PFSK-1 (cell line): ENCODE measurements at regions not wholly inside any gene's neighbourhood (a gene's known extent, or its start where the extent isn't known, plus 50 kb on each side); places are given as distances from the start of the nearest gene placed in this dataset.

Experiments used
- POLR2AphosphoS5 ChIP-seq: IDR thresholded peaks from 2 replicates; pipeline ENCODE4 v1.6.1; 2012; ENCODE audit warnings: low read depth, mild to moderate bottlenecking, control low read depth, low read length, moderate library complexity
- REST ChIP-seq, 2 experiments: IDR thresholded peaks; 2 replicates each; pipeline versions ENCODE4 v1.6.1 to v1.8.0; 2011 to 2012; ENCODE audit warnings: low read depth in 2 of 2, low read length in 2 of 2, control low read depth in 1 of 2, inconsistent platforms in 1 of 2, mild to moderate bottlenecking in 1 of 2, moderate library complexity in 1 of 2; ENCODE audit not compliant: insufficient read depth in 1 of 2
- SIN3A ChIP-seq: IDR thresholded peaks from 2 replicates; pipeline ENCODE4 v1.6.1; 2012; ENCODE audit warnings: mild to moderate bottlenecking, low read length, moderate library complexity, borderline replicate concordance; ENCODE audit not compliant: insufficient read depth

GRCh38 chr10:63697956-63698786, 177.0 kb downstream of the REEP3 start:
- no peak for TF ChIP-seq SIN3A
- TF ChIP-seq REST (IDR thresholded peaks at IDR 0.05; ENCODE audit: insufficient read depth in 1 of 2, low read depth in 2 of 2, low read length in 2 of 2) = no peak
- TF ChIP-seq POLR2AphosphoS5 = no peak
